ENCODE measurements at regions not wholly inside any gene's neighbourhood (a gene's known extent, or its start where the extent isn't known, plus 50 kb on each side); places are given as distances from the start of the nearest gene placed in this dataset.

DNA sequence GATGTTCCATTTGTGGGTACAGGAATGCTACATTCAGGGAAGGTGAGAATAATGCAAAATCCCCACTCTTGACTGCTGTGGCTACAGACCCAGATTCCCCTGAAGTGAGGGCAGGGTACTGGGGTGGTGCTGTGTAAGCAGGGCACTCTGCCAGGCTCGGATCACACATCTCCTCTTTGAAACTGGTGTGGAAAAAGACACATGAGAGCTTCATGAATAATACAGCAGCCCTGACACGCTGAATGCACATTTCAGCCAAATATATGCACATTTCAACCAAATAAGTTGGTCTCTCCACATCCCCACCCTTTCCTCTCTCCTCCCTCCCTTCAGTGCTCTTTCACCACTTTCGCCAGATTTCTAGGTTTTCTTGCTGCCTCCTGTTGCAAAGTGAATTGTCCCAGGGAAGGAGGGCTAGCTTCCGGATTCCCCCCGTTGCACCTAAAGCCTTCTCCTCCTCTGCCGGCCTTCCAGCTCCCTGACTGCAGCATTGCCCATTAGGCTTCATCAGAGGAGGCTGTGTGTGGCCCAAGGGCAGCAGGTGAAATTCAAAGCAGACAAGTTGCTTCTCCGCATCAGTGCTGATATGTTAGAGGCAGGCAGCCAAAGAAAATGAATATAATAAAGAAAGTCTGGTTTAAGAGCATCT lies 118.2 kb upstream of the TMCC3 start:
- DNase-seq = no peak
- Histone ChIP-seq H3K4me3 (no peak overlapping the region), H3K4me1 (no peaks in the 10 kb centered on the region), H3K27me3 (no peaks in the 10 kb centered on the region), H3K36me3 (no peaks in the 10 kb centered on the region), H3K9me3 (replicated peaks) (no peaks in the 10 kb centered on the region), H3K27ac (no peak overlapping the region)

DNA sequence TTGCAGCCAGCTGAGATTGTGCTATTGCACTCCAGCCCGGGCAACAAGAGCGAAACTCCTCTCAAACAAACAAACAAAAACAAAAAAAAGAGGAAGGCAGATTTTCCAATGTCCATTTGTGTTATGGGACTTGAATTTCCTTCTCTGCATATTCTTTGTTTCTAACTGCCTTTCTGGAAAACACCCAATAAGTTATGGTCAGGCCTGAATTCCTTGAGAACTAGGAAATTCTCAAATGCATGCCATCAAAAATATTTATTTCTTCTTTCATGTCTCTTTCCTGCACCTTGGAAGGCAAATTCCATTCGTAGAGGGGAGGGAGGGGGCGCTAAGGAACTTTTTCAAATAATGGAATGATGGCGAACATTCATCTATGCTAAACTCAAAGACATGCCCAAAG lies 117.6 kb upstream of the TMCC3 start:
- no peaks in the 10 kb centered on the region for H3K36me3 ChIP-seq

DNA sequence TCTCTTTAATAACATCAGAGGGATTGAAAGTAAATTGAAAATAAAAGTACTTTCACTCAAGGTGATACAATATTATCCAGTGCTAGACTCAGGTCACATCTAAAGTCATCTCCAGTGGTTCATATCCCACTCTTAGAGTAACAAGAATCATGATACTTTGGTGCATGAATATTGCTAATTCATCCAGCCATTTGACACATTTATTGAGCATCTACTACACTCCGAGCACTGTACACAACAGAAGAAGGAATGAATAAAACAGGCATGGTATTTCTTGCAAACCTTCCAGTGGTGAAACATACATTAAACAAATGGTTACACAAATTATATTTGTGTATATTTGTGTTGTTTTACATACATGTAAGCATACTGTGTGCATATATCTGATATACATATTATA lies 116.0 kb upstream of the TMCC3 start:
- Histone ChIP-seq H3K4me3 (no peak overlapping the region), H3K9me3 (replicated peaks) (no peaks in the 10 kb centered on the region), H3K36me3 (no peaks in the 10 kb centered on the region), H3K4me1 (no peaks in the 10 kb centered on the region), H3K27me3 (no peaks in the 10 kb centered on the region), H3K27ac (no peak overlapping the region)
- DNase-seq = no peak

More for the DNA sequence above, 117.6 kb upstream of the TMCC3 start:
- Histone ChIP-seq H3K27ac (no peak overlapping the region), H3K4me3 (no peak overlapping the region), H3K4me1 (no peaks in the 10 kb centered on the region), H3K27me3 (no peaks in the 10 kb centered on the region), H3K9me3 (replicated peaks) (no peaks in the 10 kb centered on the region)
- DNase-seq = no peak

DNA sequence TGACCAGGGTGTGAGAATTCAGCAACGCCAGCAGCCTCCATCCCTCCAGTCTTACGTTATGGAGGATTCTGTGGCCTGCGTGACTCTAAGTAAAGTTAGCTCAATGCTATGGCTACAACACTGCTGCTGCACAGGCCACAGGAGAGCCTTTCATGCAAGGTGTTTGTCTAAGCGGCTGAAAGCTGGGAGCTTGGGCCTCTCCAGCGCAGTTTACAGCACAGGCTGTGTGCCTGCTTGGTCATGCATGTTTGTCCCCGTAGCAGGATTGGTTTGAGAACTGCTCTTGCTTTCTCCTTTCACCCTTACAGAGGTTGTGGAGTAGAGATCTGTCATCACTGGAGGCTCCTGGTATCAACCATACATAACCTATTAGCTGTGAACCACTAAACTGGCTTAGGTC lies 113.1 kb upstream of the TMCC3 start:
- no peaks in the 10 kb centered on the region for H3K27me3 ChIP-seq
- DNase-seq = no peak
- H3K9me3 ChIP-seq (replicated peaks) = no peaks in the 10 kb centered on the region
- H3K4me1 ChIP-seq = no peaks in the 10 kb centered on the region
- H3K36me3 ChIP-seq = no peaks in the 10 kb centered on the region
- no peak overlapping the region for H3K27ac ChIP-seq
- H3K4me3 ChIP-seq = no peak overlapping the region

DNA sequence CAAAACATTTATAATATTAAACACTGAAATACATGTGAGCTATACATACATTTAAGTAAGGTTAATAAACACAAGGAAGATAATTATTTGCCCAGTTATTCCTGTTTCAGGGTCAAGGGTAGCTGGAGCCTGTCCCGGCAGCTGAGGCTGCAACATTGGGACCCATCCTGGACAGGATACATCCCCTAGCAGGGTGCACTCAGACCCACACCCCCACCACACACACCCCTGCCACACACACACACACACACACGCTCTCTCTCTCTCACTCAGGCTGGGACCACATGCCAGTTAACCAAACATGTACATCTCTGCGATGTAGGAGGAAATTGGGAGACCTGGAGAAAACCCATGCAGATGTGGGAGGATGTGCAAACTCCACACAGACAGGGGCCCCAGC lies 112.6 kb upstream of the TMCC3 start:
- H3K9me3 ChIP-seq (replicated peaks) = no peaks in the 10 kb centered on the region
- H3K36me3 ChIP-seq = no peaks in the 10 kb centered on the region
- no peaks in the 10 kb centered on the region for H3K4me1 ChIP-seq
- no peak for DNase-seq
- H3K27me3 ChIP-seq = no peaks in the 10 kb centered on the region
- no peak overlapping the region for H3K27ac ChIP-seq
- H3K4me3 ChIP-seq = no peak overlapping the region

DNA sequence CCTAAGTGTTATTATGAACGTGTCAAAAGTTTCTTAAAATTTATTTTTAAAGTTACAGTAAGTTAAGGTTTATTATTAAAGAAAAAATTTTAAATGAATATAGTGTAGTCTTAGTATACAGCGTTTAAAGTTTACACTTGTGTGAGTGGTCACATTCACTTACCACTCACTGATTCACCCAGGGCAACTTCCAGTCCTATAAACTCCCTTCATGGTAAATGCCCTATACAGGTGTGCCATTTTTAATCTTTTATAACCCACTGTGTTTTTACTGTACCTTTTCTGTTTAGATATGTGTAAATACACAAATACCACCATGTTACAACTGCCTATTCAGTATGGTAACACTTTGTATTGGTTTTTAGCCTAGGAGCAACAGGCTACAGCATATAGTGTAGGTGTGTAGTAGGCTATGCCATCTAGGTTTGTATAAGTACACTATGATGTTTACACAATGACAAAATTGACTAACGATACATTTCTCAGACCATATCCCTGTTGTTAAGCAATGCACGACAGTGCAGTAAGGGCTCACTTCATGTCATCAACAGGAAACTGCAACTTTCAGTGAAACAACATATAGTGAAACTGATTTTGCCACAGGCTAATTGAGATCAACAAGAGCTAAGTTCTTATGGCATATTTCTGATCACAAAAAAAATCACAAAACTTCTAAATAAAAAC lies 112.0 kb upstream of the TMCC3 start:
- Histone ChIP-seq H3K27ac (no peak overlapping the region), H3K4me1 (no peaks in the 10 kb centered on the region), H3K4me3 (no peak overlapping the region), H3K27me3 (no peaks in the 10 kb centered on the region), H3K36me3 (no peaks in the 10 kb centered on the region), H3K9me3 (replicated peaks) (no peaks in the 10 kb centered on the region)
- DNase-seq = no peak

DNA sequence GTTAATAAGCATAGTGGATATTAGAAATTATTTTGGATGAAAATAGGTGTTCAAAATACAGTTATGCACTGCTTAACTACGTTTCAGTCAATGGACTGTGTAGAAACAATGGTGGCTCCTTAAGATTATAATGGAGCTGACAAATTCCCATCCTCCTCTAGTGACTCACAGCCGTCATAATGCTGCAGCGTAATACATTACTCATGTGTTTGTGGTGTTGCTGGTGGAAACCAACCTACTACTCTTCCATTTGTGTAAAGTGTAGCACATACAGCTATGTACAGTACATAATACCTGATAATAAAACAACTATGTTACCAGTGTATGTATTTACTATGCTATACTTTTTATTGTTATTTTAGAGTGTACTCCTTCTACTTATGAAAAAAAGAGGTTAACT lies 111.2 kb upstream of the TMCC3 start:
- Histone ChIP-seq H3K36me3 (no peaks in the 10 kb centered on the region), H3K27ac (no peak overlapping the region), H3K4me3 (no peak overlapping the region), H3K27me3 (no peaks in the 10 kb centered on the region), H3K4me1 (no peaks in the 10 kb centered on the region), H3K9me3 (replicated peaks) (no peaks in the 10 kb centered on the region)
- no peak for DNase-seq

DNA sequence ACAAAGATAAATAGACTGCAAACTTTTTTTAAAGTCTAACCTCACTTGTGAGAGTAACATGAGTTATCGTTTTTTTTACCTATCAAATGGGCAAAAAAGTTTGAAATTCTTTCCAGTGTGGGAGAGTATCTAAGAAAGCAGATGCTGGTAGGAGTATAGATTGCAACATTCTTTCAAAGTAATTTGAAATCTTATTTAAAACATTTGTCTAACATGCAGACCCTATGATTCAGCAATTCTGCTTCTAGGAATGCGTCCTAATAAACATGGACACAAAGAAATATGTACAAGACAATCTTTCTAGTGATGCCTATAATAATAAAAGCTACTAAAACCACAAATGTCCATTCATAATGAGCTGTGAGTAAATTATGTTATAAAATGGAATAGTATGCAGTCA lies 110.4 kb upstream of the TMCC3 start:
- no peaks in the 10 kb centered on the region for H3K9me3 ChIP-seq (replicated peaks)
- H3K27ac ChIP-seq = no peak overlapping the region
- DNase-seq = no peak
- H3K27me3 ChIP-seq = no peaks in the 10 kb centered on the region
- no peaks in the 10 kb centered on the region for H3K36me3 ChIP-seq
- no peak overlapping the region for H3K4me3 ChIP-seq
- H3K4me1 ChIP-seq = no peaks in the 10 kb centered on the region

DNA sequence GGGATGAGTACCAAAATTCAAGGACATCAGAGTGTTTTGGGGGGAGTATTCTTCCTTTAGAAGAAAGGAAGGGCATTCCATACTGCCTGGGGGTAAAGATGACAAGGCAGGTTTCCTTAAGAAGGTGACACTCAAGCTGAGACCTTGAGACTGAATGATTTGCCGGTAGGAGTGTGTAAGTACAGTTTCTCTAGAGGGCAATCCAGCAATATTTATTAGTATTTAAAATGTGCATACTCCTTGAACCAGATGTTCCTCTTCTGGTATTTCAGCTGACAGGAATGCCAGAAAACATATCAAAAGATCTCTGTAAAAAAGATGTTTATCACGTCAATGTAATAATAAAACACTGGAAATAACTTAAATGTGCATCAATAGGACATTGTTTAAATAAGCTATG lies 106.4 kb upstream of the TMCC3 start:
- Histone ChIP-seq H3K4me3 (no peak overlapping the region), H3K27me3 (no peaks in the 10 kb centered on the region), H3K9me3 (replicated peaks) (no peaks in the 10 kb centered on the region), H3K36me3 (no peaks in the 10 kb centered on the region), H3K4me1 (no peaks in the 10 kb centered on the region), H3K27ac (no peak overlapping the region)
- no peak for DNase-seq

DNA sequence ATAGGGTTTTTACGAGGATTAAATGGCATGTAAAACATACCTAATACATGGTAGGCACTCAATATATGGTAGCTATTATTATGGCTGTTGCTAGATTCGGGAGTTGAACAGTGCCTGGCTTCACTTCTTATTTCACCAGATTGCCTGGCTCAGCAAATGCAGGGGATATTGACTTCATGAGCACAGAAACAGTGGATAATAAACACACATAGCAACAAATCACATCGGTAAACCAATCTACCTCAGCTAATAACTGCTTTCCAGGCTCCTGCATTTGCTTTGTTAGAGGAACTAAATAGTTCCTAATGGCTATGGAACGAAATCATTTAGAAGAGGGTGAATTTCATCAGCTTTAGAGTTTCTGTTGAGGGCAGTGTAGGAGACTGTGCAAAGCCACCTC lies 105.2 kb upstream of the TMCC3 start:
- DNase-seq = no peak
- H3K4me3 ChIP-seq = no peak overlapping the region

DNA sequence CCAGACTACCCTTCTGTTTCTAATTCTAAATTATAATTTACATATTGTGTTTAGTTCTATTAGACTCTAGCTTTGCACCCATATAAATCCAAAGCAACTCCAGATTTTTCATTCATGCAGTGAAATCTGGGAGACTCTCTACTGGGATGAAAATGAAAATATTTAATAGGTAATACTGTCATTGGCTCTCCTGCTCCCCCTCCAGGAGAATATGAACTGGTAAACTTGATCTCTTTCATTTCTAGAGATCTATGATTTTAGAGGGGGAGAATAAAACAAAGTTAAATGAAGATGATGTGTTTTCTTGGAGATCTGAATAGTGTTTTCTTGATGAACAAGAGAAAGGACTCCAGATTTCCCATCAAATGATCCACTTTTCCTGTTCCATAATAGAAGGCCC lies 104.3 kb upstream of the TMCC3 start:
- Histone ChIP-seq H3K27ac (no peak overlapping the region), H3K4me1 (no peaks in the 10 kb centered on the region), H3K4me3 (no peak overlapping the region), H3K9me3 (replicated peaks) (no peaks in the 10 kb centered on the region), H3K36me3 (no peaks in the 10 kb centered on the region), H3K27me3 (no peaks in the 10 kb centered on the region)
- DNase-seq = no peak

More for the DNA sequence above, 105.2 kb upstream of the TMCC3 start:
- no peaks in the 10 kb centered on the region for H3K4me1 ChIP-seq
- no peaks in the 10 kb centered on the region for H3K9me3 ChIP-seq (replicated peaks)
- H3K36me3 ChIP-seq = no peaks in the 10 kb centered on the region
- H3K27ac ChIP-seq = no peak overlapping the region
- no peaks in the 10 kb centered on the region for H3K27me3 ChIP-seq

DNA sequence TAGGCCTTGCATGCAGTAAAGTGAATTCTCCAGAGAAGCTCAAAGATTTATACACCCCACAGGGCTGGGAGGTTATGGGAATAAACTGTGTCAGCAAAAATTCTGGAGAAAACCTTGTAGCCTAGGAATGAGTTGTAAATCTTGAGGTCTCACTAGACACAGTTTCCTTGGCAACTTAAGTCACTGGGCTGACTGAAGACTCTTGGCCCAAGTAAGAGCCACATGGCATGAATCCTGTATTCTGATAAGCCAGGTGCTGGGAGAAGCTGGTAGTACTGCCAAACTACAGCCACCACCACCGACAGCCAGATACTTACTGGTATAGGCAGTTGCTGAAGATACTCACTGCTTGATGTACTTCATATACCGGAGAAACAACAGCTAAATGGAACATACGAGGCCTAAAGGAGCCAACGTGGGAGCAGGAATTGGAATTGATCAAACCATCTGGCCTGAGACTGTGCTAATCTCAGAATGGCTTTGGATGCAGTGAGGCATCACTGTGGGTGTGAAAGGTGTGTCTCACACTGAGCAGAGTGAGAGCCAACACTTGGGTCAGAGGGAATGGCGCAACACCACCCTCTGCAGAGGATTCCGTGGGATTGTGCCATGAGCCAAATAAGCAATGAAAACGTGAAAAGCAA lies 102.8 kb upstream of the TMCC3 start:
- Histone ChIP-seq H3K27me3 (no peaks in the 10 kb centered on the region), H3K27ac (no peak overlapping the region), H3K4me1 (no peaks in the 10 kb centered on the region), H3K9me3 (replicated peaks) (no peaks in the 10 kb centered on the region), H3K4me3 (no peak overlapping the region), H3K36me3 (no peaks in the 10 kb centered on the region)
- DNase-seq = no peak

DNA sequence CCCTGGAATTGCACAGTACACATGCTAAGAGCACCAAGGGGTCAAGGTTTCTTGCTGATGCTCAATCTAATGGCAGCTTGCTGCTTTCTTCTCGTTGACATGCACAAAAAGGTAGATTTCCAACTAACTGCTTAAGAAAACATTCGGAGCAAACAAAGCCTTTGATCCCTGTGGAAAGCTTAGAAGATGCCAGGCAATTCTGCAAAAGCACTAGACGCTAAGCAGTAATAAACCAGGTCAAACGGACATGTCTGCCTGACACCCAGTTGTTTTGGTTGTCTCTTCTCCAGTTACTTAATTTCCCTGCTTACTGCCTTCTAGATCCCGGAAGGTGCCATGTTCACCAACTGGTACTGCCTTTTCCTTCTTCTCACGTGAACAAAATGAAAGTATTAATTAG lies 100.5 kb upstream of the TMCC3 start:
- no peaks in the 10 kb centered on the region for H3K4me1 ChIP-seq
- no peaks in the 10 kb centered on the region for H3K9me3 ChIP-seq (replicated peaks)
- no peak overlapping the region for H3K27ac ChIP-seq
- H3K4me3 ChIP-seq = no peak overlapping the region
- no peaks in the 10 kb centered on the region for H3K27me3 ChIP-seq
- DNase-seq = no peak
- H3K36me3 ChIP-seq = no peaks in the 10 kb centered on the region

DNA sequence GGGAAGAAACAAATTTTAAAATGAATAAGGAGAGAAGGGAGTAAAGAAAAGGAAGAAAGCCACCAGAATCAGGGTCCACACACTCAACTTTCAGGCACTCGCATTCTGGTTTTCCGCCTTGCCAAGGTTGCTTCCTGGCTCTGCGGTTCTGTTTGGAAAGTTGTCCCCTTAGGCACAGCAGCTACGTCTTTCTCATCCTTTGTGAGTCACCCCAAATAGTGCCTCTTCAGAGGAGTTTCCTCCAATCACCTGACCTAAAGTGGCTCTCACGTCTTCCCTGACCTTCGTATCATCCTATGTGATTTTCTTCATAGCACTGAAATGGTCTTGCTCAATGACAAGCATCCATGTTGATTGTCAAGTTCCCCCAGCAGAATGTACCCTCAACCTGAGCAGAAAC lies 99.5 kb upstream of the TMCC3 start:
- Histone ChIP-seq H3K27me3 (no peaks in the 10 kb centered on the region), H3K4me1 (no peaks in the 10 kb centered on the region), H3K36me3 (no peaks in the 10 kb centered on the region), H3K4me3 (no peak overlapping the region), H3K9me3 (replicated peaks) (no peaks in the 10 kb centered on the region), H3K27ac (no peak overlapping the region)
- no peak for DNase-seq

DNA sequence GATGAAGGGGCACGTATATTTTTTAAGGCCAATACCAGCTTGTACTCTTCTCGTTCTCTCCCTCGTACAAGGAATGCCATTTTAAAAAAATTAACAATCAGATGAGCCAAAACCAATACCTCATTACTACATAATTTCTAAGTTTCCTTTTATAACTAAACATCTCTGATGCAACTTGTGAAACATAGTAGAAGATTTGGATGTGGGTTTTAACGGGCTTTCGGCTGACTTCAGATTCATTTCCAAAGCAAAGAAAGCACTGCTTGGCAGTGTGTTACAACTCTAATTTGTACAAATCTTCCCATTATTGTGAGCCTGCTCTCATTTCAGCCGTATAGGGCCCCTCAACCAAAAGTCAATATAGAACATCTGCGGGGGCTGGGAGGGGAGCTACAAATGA lies 99.1 kb upstream of the TMCC3 start:
- Histone ChIP-seq H3K36me3 (no peaks in the 10 kb centered on the region), H3K4me3 (no peak overlapping the region), H3K27me3 (no peaks in the 10 kb centered on the region), H3K4me1 (no peaks in the 10 kb centered on the region), H3K27ac (no peak overlapping the region), H3K9me3 (replicated peaks) (no peaks in the 10 kb centered on the region)
- DNase-seq = no peak

Measured in SJCRH30 (cell line).